ENCODE measurements at regions not wholly inside any gene's neighbourhood (a gene's known extent, or its start where the extent isn't known, plus 50 kb on each side); places are given as distances from the start of the nearest gene placed in this dataset.
"Not testable (repeated sequence)": the region's sequence is repeated elsewhere in the genome, so short reads cannot be mapped to it uniquely, and the experiment has no call there.

DNA sequence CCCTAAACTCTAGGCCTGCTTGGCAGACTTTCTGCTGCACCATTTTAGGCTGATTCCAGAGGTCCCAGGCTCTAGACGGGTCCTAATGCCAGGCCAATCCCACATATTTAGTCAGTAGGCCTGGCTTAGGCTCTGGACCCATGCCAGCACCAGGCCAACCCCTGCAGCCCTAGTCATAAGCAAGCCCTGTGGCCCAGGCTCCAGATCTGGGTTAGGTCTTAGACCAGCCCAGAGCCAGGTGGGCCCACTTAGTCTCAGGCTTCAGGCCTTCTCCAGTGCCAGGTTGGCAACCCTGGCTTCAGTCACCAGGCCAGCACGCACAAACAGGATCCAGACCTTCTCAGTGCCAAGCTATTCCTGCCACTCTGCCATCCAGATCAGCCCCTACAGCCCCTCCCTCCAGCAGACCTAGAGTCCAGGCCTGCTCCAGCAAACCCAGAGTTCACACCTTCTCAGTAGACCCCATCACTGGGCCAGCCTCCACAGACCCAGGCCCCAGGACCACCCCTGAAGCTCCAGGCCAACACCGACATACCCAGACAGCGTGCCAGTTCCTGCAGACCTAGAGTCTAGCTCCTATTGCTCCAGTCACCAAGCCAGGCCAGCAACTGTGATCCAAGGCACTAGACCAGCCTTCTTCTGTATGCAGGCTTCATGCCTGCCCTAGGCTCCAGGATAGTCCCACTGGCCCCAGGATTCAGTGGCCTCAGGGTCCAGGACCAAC is 467.6 kb downstream of the RWDD3 start:
- no peak for DNase-seq

DNA sequence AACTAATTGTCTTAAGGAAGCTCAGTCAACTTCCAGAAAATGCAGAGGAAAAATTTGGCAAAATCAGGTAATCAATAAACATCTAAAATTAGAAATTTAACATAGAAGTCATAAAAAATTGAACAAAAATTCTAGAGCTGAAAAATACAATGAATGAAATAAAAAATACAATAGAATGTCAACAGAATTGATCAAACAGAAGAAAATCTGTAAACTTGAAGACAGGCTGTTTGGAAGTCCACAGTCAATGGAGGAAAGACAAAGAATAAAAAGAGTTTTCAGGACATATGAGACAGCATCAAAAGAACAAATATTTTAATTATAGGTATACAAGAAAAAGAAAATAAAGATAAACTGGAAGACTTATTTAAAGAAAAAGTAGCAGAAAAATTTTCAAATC is 469.0 kb downstream of the RWDD3 start:
- no peak for DNase-seq

DNA sequence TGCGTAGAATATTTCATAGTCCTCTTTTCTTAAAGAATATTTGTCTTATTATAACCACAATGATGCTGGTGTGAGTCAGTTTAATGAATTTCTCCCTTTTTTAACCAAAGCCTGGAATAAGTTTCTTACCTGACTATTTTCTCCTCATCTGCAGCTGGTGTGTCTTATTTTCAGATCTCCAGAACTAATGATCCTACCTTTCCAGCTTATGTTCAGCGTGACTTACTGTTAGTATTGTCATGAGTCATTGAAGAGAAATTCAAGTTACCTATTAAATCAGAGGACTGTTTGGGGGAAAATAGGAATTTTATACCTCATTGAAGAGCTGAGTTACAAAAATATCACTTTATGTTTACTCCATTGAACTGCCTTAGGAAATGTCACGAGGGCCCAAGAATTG is 482.1 kb downstream of the RWDD3 start:
- no peak for DNase-seq

DNA sequence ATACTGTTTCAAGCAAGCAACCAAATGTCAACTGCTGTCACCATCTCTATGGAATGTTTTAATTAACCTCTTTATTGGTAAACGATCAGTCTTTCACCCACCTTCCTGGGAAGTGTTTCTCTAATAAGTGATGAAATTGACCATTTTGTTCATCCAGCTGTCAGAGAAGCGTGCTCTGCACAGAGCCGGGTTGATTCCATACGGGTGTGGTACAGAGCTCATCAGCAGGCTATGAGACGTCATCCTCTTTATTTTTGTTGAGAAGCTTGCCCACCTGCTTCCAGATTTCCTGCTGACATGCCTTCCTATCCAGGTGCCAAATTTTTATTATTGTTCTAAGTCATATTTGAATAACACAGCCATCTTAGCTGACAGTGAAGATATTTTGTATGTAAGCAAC is 482.5 kb downstream of the RWDD3 start:
- DNase-seq: no peak

DNA sequence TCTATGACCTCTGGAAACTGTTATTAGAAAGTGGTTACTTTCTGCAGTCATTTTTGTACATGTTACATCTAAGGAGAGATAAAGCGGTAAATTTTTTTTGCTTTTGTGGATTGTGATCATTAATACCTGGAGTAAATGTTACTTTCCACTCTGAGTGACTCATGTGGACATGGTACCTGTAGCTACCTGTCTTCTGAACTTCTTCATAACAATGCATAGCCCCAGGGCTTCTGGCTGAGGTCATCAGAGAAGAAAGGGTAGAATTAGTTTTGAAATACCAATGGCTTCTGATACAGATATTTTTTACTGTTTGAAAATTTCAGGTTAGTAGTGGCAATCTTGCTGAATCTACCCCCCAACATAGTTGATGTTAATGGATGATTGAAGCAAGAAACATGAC is 489.3 kb downstream of the RWDD3 start:
- no peak for DNase-seq

DNA sequence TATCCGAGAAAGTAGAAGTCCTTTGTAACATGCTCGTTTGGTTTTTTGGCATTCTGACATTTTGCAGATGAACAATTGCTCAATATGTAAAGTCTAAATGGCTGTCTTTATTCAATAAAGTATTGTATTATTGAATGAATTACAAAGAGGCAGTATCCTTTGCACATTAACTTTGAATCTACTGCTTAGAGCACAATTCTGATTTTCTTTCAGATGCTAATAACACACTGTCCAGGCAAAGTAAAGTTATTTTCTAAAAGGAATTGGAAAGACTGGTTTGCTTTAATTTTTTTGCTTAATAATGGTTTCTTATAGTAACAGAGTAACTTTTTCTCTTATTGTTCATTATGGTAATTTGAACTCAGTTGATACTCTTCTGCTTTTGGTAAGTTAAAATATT is 494.8 kb downstream of the RWDD3 start:
- DNase-seq: no peak

DNA sequence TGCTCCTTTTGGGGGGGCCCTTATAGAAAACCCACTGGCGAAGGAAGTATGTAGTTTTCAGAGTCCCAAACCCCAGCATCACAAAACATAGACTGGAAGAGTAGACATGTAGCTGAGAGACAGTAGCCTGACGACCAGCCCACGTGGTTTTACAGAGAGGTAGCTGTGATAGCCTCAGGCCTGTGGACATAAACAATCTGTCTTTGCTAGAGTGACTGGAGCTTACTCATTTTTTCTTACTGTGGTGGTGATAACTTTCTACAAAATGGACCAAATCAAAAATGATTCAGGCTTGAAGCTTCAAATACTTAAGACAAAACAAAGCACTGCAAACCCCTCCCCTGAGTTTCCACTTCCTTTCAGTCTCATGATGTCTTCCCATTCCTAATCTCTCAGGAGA is 497.0 kb downstream of the RWDD3 start:
- no peak for DNase-seq

DNA sequence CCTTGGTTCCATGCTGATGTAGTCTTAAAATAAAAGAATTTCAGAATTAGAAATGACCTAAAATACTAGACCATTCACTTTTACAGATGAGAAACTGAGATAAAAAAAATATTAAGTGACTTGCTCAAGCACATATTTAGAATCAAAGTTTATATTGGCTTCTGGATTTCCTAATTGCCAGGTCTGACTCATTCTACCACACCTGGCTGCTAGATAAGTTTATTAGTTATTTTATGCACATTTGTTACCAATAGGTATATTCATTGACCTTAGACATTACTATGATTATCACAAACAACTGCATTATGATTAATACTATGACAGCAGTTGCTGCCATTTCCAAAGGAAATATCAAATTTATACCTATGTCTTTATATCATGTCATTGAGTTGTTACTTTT is 497.5 kb downstream of the RWDD3 start:
- DNase-seq: no peak

DNA sequence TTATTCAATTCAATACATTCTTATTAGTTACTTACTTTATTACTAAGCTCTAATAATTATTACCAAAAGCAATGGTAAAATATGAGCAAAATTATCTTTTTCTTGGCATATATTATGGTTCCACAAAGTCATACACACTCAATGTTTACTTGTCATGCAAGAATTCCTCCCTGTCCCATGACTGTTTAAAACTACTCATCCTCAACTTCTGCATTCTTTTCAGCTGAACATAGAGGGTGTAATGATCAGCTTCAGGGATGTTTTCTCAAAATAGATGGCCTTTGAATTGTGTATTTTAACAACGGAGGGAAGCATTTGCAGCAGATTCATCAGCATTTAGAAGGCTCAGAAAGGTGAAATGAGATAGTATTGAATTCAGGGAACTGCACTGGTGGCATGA is 499.0 kb downstream of the RWDD3 start:
- DNase-seq: no peak

DNA sequence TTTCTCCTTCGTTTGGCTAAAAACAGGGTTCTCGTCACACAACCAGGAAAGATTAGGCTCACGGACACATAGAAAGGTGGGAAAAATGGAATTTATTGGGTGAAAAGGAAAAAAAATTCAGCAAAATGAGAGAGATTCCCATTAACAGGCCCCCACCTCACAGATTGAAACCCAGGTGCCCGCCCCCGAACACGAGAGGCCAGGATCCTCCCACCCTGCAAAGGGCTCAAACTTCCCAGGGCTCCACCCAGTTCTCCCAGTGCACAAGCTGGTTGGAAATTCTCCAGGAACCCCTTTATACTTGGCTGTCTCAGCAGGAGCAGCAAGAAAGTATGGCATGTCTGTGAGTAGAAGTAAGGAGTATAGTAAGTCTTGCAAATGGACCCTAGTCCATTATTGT is 499.7 kb downstream of the RWDD3 start:
- no peak for DNase-seq

DNA sequence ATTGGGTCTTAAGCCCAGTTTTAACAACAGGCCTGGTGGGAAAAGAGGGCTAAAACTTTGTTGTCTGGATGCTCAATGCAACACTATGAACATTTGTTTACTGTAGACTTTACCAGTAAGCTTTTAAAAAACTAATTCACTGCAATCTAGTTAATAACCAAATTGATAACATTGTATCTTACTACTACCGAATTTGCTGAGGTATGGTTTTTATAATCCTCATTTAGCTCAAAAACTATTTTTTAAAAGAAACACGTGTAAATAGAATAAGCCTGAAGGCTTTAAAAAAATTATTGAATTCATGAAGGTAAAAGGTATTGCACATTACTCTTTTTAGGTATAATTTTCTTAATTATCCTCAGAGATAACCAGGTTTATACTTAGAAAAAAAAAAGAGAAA is 500.6 kb downstream of the RWDD3 start:
- DNase-seq: no peak

DNA sequence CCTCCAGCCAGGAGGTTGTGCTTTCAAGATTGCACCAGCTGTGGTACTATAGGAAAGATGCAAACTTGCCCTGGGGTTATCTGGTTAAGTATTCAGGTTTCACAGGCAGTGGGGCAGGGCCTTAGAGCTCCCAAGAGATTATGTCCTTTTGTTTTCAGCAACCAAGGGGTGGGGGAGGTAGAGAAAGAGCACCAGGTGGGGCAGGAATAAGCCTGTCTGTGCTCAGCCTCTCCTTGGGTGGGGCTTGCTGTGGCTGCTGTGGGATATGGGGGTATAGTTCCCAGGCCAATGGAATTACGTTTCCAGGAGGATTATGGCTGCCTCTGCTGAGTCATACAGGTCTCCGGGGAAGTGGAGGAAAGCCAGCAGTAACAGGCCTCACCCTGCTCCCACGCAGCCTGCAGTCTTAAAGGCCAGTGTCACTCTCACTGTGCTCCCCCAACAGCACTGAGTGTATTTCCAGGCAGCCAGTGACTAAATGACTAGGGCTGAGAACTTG is 508.6 kb downstream of the RWDD3 start:
- no peak for DNase-seq

DNA sequence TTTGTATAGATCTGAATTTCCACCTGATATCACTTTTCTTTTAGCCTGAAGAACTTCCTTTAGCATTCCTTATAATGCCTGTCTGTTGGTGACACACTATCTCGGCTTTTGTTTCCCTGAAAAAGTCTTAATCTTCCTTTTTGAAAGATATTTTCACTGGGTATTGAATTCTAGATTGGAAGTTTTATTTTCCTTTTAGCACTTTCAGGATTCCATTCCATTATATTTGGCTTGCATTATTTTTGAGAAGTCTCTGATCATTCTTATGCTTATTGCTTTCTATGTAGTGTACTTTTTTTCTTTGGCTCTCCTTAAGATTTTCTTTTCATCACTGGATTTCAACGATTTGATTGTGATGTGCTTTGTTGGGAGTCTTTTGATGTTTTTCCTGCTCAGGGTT is 510.7 kb downstream of the RWDD3 start:
- no peak for DNase-seq

DNA sequence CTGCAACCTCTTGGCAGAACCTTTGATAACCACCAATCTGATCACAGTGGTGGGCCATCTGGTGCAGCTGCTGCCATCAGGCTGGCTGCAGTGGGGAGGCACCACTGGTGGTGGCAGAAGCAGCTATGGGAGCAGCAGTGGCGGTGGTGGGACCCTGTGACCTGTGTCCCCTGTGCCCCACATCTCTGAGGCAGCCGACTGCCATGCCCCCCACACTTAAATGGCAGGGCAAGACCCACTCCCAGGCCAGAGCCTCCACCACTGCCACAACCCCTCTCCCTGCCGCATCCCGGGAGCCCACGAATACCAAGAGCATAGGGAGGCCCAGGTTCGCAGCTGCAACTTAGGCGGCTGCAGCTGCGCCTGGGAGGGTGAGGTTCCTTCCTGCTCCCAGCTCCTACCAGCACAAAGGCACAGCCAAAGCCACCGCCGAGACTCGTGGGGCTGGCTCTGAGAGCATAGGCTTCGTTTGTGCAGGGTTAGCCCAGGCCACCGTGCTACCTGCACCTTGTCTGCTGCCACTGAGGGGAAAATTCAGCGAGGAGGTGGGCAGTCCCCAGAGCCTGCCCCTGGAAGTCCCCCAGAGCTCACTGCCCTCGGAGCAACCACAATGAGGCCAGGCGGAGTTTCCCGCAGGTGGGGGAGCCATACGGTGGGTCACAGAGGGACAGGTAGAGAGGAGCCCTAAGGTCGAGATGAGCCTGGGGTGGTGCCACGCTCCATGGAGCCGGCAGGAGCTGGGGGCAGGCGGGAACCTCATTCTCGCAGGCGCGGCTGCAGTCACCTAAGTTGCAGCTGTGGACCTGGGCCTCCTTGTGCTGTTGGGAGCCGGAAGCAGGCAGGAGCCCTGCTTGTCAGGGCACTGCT is 518.7 kb downstream of the RWDD3 start:
- DNase-seq: no peak

DNA sequence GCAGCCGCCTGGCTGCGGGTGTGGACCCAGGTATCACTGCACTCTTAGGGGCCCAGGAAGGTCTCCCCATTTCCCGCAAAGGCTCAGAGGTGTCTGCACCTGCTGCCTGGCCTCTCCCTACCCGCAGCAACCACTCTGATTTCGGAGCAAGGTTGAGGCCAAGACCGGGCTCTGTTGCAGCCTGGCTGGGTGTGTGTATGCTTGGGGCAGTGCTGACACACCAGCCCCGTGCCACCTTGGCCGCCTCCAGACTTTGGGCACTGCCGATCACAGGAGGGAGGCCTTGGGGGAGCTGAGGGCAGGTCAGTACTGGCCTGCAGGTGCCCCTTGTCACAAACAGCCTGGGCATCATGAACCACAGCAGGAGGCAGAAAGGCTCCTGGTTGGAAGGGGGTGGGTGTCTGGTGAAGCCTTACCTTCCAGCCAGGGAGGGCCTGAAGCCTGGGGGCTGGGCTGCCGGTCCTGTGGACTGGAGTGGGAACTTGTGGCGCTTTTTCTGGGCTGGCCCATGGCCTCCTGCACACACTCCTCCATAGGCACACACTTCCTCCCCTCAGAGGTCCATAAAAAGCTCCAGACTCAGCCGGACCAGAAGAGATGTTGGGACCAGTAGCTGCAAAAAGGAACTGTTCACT is 519.5 kb downstream of the RWDD3 start:
- DNase-seq: no peak

DNA sequence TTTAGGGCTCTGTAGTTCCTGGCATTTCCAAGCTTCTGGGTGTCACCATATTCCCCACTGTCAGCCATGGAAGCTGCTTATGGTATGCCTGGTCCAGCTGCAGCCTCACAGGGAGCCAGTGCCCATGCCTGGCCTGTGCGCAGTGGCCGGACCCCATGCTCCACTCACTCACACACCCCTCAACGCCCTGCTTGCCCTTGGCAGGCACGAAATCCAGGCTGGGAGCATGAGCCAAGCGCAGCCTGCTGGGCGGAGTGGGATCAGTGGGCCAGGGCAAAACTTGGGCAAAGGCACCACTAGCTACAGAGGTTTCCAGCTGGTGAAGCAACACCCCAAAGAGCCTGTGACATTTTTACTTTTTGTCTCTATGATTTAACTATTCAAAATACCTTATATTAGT is 520.4 kb downstream of the RWDD3 start:
- no peak for DNase-seq

DNA sequence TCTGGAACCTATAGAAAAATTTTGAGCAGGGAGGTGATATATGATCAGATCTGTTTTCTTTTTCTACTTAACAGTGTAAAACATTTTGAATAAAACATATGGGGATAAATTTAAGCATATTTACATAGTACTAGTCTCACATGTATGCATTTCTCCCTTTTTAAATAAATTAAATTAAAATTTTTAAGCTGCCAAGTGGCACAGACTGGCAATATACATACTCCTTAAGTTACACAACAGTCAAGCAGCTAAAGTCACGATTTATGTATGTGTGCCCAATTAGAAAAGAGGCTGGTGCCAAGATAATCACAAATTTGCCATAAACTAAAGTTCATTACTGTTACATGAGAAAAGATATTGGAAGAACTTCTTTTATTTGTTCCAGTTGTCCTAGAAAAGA is 532.0 kb downstream of the RWDD3 start:
- no peak for DNase-seq

DNA sequence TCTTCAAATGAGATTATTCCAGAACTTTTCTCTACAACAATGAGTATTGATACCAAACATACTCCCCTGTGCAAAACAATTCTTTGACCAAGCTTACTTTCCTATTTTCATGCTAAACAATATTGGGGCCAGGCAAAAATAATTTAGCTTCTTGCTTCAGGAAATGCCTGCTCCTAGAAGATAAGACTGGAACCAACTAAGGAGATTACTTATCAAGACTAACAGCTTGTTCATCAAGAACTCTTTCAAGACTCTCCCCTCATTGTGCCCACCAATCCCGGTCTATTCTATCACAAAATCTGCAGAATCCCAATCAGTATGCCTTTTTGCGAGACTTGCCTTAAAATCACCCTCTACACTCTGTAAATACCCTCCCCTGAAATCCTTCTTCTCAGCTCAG is 536.6 kb downstream of the RWDD3 start:
- no peak for DNase-seq

DNA sequence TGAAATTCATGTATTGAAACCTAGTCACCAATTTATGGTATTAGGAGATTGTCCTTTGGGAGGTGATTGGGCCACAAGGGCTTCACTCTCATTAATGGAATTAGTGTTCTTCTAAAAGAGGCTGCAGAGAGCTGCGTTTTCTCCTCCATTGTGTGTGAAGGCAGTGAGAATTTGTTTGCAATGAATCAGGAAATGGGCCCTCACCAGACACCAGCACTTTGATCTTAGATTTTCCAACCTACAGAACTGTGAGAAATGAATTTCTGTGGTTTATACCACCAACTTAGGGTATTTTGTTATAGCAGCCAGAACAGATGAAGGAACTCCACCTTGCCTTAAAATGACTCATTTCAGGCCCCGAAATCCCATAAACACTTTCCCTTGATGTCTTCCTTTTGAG is 544.2 kb downstream of the RWDD3 start:
- DNase-seq: no peak

DNA sequence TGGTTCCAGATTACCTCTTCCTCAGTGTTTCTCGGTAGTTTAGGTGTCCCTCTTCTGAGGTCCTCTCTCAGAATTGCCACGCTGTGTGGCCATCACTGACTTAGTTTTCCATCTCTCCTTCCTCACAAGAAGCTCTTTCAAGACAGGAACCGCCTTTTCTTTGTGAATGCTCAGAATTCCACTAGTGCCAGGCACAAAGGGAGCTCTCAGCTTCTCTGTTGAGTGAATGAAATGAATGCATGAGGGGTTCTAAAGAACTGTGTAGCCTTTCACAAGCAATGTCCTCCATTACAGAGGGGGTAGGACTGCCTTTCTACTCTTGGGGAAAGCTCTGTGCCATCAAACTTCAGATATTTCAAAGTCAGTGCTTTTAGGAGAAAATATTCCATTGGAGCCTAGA is 546.8 kb downstream of the RWDD3 start:
- no peak for DNase-seq

DNA sequence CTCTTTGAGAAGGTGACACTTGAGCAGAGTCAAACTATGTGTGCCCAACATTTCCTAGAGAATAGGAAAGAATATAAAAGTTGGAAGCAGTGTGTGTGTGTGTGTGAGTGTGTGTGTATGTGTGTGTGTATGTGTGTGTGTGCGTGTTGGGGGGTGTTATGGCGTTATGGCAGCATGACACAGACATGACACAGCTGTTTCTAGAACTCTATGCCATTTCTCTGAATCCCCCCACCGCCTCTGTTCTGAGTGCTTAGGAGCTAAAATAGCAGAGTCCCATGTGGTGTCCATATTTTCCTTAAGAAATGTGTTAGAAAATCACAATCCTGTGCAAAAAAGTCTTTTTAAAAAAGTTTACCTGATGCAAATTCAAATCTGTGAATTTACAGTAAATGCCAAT is 556.1 kb downstream of the RWDD3 start:
- no peak for DNase-seq

DNA sequence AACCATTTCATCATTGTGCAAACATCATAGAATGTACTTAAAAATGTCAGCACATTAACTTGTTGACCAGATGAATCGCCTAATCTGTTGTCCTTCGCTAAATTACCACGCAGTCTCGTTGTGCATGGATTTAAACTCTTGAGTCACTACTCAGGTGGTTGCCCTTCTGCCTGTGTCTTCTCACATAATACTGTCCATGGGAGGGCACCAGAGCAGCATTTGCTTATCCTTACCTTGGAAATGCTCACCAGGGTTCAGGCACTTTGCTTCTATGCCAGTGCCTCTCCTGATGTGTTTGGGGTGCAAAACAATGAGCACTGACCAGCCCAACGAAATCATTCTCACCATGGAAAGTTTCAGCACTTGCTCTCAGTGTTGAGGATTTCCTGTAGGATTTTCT is 559.9 kb downstream of the RWDD3 start:
- peak; percentile 1 for DNase-seq

DNA sequence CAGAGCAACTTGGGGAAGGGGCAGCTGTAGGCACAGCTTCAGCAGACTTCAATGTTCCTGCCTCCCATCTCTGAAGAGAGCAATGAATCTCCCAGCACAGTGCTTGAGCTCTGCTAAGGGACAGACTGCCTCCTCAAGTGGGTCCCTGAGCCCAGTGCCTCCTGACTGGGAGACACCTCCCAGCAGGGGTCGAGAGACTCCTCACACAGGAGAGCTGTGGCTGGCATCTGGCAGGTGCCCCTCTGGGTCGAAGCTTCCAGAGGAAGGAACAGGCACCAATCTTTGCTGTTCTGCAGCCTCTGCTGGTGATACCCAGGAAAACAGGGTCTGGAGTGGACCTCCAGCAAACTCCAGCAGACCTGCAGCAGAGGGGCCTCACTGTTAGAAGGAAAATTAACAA is 563.8 kb downstream of the RWDD3 start:
- not testable (repeated sequence) for DNase-seq

DNA sequence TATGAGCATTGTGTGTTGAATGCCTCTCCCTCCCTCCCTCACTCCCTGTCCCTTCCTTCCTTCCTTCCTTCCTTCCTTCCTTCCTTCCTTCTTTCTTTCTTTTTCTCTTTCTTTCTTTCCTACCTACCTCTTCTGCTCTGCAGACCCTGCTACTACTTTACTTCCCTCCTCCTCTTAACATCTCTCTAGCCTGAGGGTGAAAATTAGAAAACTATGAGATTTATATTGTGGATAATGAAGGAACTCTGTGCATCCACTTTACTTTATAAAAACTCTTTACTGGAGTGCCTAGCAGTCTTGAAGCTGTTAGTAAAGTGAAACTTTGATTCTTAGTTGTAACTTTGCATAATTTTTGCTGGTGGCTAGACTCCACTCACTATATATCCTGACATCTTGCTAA is 572.2 kb downstream of the RWDD3 start:
- no peak for DNase-seq

Data from NCI-H1092 (cell line).